Liver (tissue), 8 donors: ENCODE measurements at regions not wholly inside any gene's neighbourhood (a gene's known extent, or its start where the extent isn't known, plus 50 kb on each side); places are given as distances from the start of the nearest gene placed in this dataset.
"Not testable (repeated sequence)": the region's sequence is repeated elsewhere in the genome, so short reads cannot be mapped to it uniquely, and the experiment has no call there.

Source experiments
- DNase-seq: peaks from one replicate; pipeline ENCODE4 v3.0.0-alpha.2; 2017; ENCODE audit warnings: low spot score
- H3K27ac ChIP-seq, 2 donors: one replicate each; pipeline ENCODE4 v1.7.0; 2013; ENCODE audit warnings: inconsistent platforms in 2 of 2, low read length in 2 of 2, control low read depth in 1 of 2, low read depth in 1 of 2, mild to moderate bottlenecking in 1 of 2
- H3K27me3 ChIP-seq, 4 donors: one replicate each; pipeline versions ENCODE4 v1.6.1 to v1.7.0; 2013; ENCODE audit warnings: low read length in 3 of 4, inconsistent platforms in 1 of 4, mild to moderate bottlenecking in 1 of 4, moderate library complexity in 1 of 4; ENCODE audit not compliant: control insufficient read depth in 4 of 4, insufficient read depth in 4 of 4
- H3K36me3 ChIP-seq, 4 donors: one replicate each; pipeline versions ENCODE4 v1.6.1 to v1.7.0; 2013; ENCODE audit warnings: low read length in 3 of 4, mild to moderate bottlenecking in 3 of 4, low read depth in 1 of 4, moderate library complexity in 1 of 4; ENCODE audit not compliant: control insufficient read depth in 4 of 4, insufficient read depth in 3 of 4
- H3K4me1 ChIP-seq, 4 donors: one replicate each; pipeline versions ENCODE4 v1.6.1 to v1.7.0; 2013; ENCODE audit warnings: low read length in 3 of 4, mild to moderate bottlenecking in 3 of 4, moderate library complexity in 1 of 4; ENCODE audit not compliant: control insufficient read depth in 4 of 4, insufficient read depth in 4 of 4
- H3K4me3 ChIP-seq, 3 donors: one replicate each; pipeline versions ENCODE4 v1.6.1 to v1.7.0; 2013; ENCODE audit warnings: low read length in 3 of 3, control low read depth in 1 of 3, low read depth in 1 of 3, mild to moderate bottlenecking in 1 of 3
- H3K9ac ChIP-seq, 2 donors: one replicate each; pipeline ENCODE4 v1.7.0; 2013; ENCODE audit warnings: low read length in 2 of 2, mild to moderate bottlenecking in 2 of 2, moderate library complexity in 2 of 2, control low read depth in 1 of 2, low read depth in 1 of 2
- H3K9me3 ChIP-seq, 4 donors: one replicate each; pipeline versions ENCODE4 v1.6.1 to v1.7.0; 2013; ENCODE audit warnings: low read length in 3 of 4; ENCODE audit not compliant: control insufficient read depth in 4 of 4
- ATF3 ChIP-seq: IDR thresholded peaks from 2 replicates; pipeline ENCODE4 v1.6.1; 2016; ENCODE audit warnings: antibody characterized with exemption
- EGR1 ChIP-seq, 2 donors: IDR thresholded peaks; 2 replicates each; pipeline ENCODE4 v1.6.1; 2016 to 2018; ENCODE audit warnings: antibody characterized with exemption in 2 of 2, low read depth in 2 of 2
- FOXA2 ChIP-seq: IDR thresholded peaks from 2 replicates; pipeline ENCODE4 v1.6.1; 2016; ENCODE audit warnings: antibody characterized with exemption
- GABPA ChIP-seq, 2 donors: IDR thresholded peaks in 1 of 2; conservative IDR thresholded peaks in 1 of 2; 2 replicates each; pipeline ENCODE4 v1.6.1; 2016; ENCODE audit warnings: antibody characterized with exemption in 2 of 2, mild to moderate bottlenecking in 1 of 2, moderate library complexity in 1 of 2
- HNF4A ChIP-seq, 2 donors: conservative IDR thresholded peaks; 2 replicates each; pipeline ENCODE4 v1.6.1; 2016; ENCODE audit warnings: antibody characterized with exemption in 2 of 2, mild to moderate bottlenecking in 2 of 2
- HNF4G ChIP-seq: IDR thresholded peaks from 2 replicates; pipeline ENCODE4 v1.6.1; 2016; ENCODE audit warnings: antibody characterized with exemption
- JUND ChIP-seq, 2 donors: IDR thresholded peaks; 2 replicates each; pipeline ENCODE4 v1.6.1; 2016; ENCODE audit warnings: antibody characterized with exemption in 2 of 2
- RAD21 ChIP-seq, 2 donors: IDR thresholded peaks; 2 replicates each; pipeline ENCODE4 v1.6.1; 2016; ENCODE audit warnings: antibody characterized with exemption in 2 of 2, mild to moderate bottlenecking in 2 of 2
- RXRA ChIP-seq, 2 donors: IDR thresholded peaks; 2 replicates each; pipeline ENCODE4 v1.6.1; 2017 to 2018; ENCODE audit warnings: antibody characterized with exemption in 2 of 2, mild to moderate bottlenecking in 1 of 2
- SP1 ChIP-seq: IDR thresholded peaks from 2 replicates; pipeline ENCODE4 v1.6.1; 2018; ENCODE audit warnings: antibody characterized with exemption, mild to moderate bottlenecking
- TAF1 ChIP-seq: conservative IDR thresholded peaks from 2 replicates; pipeline ENCODE4 v1.6.1; 2016; ENCODE audit warnings: antibody characterized with exemption, mild to moderate bottlenecking
- YY1 ChIP-seq: IDR thresholded peaks from 2 replicates; pipeline ENCODE4 v1.6.1; 2016; ENCODE audit warnings: antibody characterized with exemption, mild to moderate bottlenecking
- WGBS: extraction: QIAGEN DNeasy Blood & Tissue Kit; methylation state at CpG from one replicate; pipeline ENCODE4 v1.1.7; 2013; 5-methylcytosine and 5-hydroxymethylcytosine counted together
- TF ChIP-seq, protein P1 (sequence below): fragments of 150-350 bp; IDR thresholded peaks from 2 replicates; pipeline ENCODE4 v1.5.1; 2017; ENCODE audit warnings: improper control_type of control experiment, low read depth, low read length; ENCODE audit not compliant: missing input control
- TF ChIP-seq, protein P2 (sequence below): IDR thresholded peaks from 2 replicates; pipeline ENCODE4 v1.6.1; 2016; ENCODE audit warnings: antibody characterized with exemption, mild to moderate bottlenecking
- donor health status: healthy.
- donor health status: healthy.
- donor health status: healthy.
- donor health status: healthy.
- donor health status: healthy.

DNA sequence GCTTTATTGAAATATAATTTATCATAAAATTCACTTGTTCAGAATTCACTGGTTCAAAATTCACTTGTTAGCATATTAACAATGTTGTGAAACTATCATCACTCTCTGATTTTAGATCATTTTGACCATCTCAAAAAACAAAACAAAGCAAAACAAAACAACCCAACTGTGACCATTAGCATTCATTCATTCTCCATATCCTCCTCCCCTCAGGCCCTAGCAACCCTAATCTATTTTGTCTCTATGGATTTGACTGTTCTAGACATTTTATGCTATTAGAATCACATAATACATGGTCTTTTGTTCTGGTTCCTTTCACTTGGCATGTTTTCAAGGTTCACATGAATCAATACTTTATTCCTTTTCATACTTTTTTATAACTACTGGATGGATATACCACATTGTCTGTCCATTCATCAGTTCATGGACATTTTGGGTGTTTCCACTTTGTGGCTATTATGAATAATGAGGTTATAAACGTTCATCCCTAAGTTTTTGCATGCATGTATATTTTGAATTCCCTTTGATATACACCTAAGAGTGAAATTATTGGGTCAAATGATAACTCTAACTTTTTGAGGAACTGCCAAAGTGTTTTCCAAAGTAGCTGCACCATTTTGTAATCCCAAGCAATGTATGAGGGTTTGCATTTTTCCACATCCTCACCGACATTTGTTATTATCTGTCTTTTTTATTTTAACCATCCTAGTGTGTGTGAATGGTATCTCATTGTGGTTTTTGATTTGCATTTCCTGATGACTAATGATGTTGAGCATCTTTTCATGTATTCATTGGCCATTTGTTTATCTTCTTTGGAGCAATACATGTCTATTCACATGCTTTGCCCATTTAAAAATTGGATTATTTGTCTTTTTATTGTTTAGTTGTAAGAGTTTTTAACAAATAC, 304.1 kb downstream of the SH3GL2 start:
- Histone ChIP-seq H3K9ac (no peak overlapping the region), H3K4me3 (no peak overlapping the region), H3K36me3 (no peaks in the 10 kb centered on the region), H3K4me1 (no peaks in the 10 kb centered on the region), H3K9me3 (no peaks in the 10 kb centered on the region), H3K27me3 (no peaks in the 10 kb centered on the region), H3K27ac (no peak overlapping the region)
- TF ChIP-seq, protein P1, sequence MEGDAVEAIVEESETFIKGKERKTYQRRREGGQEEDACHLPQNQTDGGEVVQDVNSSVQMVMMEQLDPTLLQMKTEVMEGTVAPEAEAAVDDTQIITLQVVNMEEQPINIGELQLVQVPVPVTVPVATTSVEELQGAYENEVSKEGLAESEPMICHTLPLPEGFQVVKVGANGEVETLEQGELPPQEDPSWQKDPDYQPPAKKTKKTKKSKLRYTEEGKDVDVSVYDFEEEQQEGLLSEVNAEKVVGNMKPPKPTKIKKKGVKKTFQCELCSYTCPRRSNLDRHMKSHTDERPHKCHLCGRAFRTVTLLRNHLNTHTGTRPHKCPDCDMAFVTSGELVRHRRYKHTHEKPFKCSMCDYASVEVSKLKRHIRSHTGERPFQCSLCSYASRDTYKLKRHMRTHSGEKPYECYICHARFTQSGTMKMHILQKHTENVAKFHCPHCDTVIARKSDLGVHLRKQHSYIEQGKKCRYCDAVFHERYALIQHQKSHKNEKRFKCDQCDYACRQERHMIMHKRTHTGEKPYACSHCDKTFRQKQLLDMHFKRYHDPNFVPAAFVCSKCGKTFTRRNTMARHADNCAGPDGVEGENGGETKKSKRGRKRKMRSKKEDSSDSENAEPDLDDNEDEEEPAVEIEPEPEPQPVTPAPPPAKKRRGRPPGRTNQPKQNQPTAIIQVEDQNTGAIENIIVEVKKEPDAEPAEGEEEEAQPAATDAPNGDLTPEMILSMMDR: no peak
- DNase-seq: no peak
- WGBS: 75% methylated on average over 2 of the region's 2 CpGs

DNA sequence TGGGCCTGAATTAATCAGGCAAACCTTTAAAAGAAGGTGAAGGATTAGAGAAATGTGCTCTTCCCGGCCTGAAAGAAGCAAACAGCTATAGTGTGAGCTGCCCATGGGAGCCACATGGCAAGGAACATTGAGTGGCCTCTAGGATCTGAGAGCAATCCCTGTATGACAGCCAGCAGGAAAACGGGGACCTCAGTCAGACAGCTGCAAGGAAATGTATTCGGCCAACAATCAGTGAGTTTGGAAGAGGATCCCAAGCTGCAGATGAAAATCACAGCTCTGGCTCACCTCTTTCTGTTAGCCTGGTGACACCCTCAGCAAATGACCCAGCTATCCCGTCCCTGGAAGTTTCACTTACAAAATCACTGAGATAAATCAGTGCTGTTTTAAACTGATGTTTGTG, 309.2 kb downstream of the SH3GL2 start:
- Histone ChIP-seq H3K4me3 (no peak overlapping the region), H3K9ac (no peak overlapping the region), H3K27me3 (no peaks in the 10 kb centered on the region), H3K4me1 (no peaks in the 10 kb centered on the region), H3K9me3 (no peaks in the 10 kb centered on the region), H3K36me3 (no peaks in the 10 kb centered on the region), H3K27ac (no peak overlapping the region)
- DNase-seq: no peak
- TF ChIP-seq GABPA (IDR thresholded peaks at IDR 0.05 in 1 of 2, conservative IDR thresholded peaks at IDR 0.05 in 1 of 2) (no peak), YY1 (no peak), JUND (IDR thresholded peaks at IDR 0.05) (no peak), RAD21 (IDR thresholded peaks at IDR 0.05) (no peak), TAF1 (no peak), SP1 (no peak), EGR1 (IDR thresholded peaks at IDR 0.05; ENCODE audit: low read depth in 2 of 2) (no peak), RXRA (IDR thresholded peaks at IDR 0.05) (no peak), HNF4A (conservative IDR thresholded peaks at IDR 0.05) (no peak), HNF4G (no peak), FOXA2 (no peak), ATF3 (no peak)
- TF ChIP-seq, protein P2, sequence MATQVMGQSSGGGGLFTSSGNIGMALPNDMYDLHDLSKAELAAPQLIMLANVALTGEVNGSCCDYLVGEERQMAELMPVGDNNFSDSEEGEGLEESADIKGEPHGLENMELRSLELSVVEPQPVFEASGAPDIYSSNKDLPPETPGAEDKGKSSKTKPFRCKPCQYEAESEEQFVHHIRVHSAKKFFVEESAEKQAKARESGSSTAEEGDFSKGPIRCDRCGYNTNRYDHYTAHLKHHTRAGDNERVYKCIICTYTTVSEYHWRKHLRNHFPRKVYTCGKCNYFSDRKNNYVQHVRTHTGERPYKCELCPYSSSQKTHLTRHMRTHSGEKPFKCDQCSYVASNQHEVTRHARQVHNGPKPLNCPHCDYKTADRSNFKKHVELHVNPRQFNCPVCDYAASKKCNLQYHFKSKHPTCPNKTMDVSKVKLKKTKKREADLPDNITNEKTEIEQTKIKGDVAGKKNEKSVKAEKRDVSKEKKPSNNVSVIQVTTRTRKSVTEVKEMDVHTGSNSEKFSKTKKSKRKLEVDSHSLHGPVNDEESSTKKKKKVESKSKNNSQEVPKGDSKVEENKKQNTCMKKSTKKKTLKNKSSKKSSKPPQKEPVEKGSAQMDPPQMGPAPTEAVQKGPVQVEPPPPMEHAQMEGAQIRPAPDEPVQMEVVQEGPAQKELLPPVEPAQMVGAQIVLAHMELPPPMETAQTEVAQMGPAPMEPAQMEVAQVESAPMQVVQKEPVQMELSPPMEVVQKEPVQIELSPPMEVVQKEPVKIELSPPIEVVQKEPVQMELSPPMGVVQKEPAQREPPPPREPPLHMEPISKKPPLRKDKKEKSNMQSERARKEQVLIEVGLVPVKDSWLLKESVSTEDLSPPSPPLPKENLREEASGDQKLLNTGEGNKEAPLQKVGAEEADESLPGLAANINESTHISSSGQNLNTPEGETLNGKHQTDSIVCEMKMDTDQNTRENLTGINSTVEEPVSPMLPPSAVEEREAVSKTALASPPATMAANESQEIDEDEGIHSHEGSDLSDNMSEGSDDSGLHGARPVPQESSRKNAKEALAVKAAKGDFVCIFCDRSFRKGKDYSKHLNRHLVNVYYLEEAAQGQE: no peak
- WGBS: 80% methylated on average over 4 of the region's 4 CpGs

DNA sequence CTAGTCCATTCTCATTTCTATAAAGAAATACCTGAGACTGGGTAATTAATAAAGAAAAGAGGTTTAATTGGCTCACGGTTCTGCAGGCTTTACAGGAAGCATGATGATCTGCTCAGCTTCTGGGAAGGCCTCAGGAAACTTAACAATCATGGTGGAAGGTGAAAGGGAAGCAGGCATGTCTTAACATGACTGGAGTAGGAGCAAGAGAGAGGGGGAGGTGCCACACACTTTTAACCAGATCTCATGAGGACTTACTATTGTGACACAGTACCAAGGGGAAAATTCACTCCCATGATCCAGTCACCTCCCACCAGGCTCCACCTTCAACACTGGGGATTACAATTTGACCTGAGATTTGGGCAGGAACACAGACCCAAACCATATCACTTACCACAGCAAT, 310.1 kb downstream of the SH3GL2 start:
- WGBS: 77% methylated on average over 1 of the region's 1 CpG
- H3K4me1 ChIP-seq, H3K27me3 ChIP-seq, H3K9ac ChIP-seq, H3K4me3 ChIP-seq, DNase-seq, H3K36me3 ChIP-seq, H3K9me3 ChIP-seq, H3K27ac ChIP-seq: not testable (repeated sequence)
